Left forelimb (tissue), 1 donor: ENCODE measurements at regions not wholly inside any gene's neighbourhood (a gene's known extent, or its start where the extent isn't known, plus 50 kb on each side); places are given as distances from the start of the nearest gene placed in this dataset.

Source experiments
- DNase-seq: peaks from one replicate; pipeline ENCODE4 v3.0.0-alpha.2; 2018; ENCODE audit warnings: low spot score

- no peak for DNase-seq
Observed at GRCh38 chr6:92608751-92609150, 810.6 kb downstream of the EPHA7 start.

- no peak for DNase-seq
Observed at GRCh38 chr6:92593201-92593600, 826.2 kb downstream of the EPHA7 start.

DNA sequence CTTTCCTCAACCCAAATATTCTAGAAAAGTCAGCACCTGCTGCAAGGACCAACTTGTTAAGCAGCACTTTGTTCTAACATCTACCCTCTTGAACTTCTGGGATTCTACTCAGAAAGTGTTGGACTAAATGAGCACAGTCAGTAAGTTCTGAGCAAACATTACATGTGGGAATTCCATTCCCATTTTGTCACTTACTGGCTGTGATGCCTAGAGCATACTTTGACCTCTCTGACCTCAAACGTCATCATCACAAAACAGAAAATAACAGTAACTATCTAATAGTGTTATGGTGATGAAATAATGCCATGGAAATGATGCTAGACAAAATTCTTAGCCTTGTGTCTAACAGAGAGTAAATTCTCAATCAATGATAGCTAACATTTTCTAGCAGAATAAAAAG lies 829.4 kb downstream of the EPHA7 start:
- DNase-seq = no peak

DNA sequence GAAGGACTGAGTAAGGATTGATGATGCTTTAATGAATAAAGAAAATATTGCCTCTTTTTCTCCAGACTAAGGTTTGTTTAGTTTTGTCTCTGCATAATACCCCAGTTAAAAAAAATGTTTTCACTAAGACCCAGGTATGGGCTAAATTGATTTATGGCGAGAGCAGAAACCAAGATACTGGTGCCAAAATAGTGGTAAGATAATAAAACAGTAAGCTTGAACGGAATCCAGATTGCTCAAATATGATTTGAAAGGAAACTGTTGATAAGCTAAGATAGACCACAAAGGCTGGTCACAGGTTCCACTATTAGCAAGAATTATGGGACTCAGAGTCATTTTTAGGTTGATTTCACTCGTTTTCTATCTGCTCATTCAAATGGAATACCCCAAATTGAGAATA lies 831.2 kb downstream of the EPHA7 start:
- no peak for DNase-seq

- no peak for DNase-seq
Observed at GRCh38 chr6:92587525-92587924, 831.8 kb downstream of the EPHA7 start.

DNA sequence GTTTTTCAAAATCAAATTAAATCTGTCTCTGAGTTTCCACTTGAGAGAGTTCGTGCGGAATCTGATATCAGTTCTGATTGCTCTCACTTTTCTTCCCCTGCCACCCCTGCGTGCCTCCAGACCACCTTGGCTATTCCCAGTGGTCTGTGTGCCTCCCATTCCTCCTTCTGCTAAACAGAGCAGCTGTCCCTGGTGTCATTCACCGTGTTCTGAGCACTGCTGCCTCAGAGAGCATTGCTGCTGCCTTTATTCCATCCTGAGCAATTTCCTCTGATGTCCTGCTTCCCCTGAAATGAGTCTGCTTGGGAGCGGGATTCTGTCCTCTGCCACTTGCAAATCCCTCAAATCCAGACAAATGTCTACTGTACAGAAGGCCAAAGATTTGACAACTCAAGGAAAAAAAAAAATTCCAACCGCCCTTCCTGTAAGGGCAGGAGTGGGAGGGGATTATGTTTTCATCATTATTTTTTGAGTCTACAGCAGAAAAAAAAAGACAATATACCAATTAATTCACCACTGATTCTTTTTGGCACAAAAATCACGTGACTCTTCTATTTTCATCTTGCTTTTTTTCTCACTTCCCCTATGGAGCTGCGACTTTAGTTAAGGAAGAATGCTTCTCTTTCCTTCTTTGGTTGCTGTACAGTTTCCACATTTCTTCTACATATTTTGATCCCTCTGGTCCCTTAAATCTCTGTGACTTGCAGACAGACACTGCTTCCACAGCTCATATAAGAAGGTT lies 833.0 kb downstream of the EPHA7 start:
- no peak for DNase-seq

GRCh38 chr6:92582211-92582610 lies 837.1 kb downstream of the EPHA7 start:
- DNase-seq = no peak

DNA sequence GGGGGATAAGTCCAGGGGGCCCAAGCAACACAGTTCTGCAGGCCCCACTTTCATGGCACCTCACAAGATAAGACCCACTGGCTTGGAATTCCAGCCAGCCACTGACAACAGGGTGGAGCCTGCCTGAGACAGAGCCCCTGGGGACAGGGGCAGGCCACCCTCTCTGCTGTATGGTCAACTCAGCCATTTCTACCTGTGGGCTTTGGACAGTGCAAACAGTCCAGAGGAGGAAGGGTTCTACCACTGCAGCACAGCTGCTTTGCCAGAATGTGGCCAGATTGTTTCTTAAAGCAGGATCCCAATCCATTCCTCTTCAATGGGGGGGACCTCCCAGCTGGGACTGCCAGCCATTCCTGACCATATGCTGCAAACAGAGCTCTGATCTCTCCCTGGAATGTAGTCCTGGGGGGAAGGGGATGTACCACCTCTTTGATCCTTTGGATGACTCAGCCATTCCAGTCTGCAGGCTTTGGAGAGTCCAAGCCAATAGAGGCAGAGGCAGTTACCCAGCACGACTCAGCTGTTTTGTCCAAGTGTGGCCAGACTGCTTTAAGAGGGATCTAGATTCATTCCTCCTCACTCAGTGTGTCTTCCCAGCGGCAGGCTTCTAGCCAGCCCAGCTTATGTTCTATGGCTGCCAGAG lies 842.2 kb downstream of the EPHA7 start:
- DNase-seq = no peak

DNA sequence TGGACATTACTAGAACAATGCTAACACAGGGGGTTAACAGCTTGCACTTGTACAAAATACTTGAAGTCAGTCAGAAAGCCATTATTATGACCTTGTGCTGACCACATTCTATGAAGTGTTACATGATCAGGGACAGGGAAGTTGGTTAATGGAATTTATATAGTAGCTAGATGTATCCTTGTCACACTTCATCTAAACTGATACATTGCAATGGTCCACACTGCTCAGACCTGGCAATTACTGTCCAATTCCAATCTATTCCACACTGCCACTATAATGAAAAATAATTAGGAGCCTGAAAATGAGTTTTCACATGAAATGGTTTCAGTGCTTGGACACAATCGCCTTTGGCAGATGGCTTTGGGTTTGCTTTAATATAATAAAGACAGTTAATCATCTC lies 850.8 kb downstream of the EPHA7 start:
- DNase-seq = no peak

DNA sequence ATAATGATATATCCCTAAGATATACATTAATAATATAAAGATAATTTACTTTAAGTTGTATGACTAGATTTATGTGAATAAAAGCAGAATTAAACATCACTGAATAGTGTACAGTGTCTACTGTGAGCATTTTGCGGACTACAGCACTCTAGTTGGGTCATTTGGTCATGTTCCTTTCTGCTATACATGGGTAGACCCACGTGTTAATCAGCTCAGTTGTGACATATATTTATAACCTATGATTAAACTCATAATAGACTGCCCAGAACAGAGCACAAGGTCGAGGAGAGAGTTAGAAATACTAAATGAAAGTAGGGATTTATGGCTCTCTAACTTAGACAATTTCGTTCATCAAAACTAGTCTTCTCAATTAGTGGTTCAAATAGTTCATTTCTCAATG lies 852.7 kb downstream of the EPHA7 start:
- DNase-seq = no peak

DNA sequence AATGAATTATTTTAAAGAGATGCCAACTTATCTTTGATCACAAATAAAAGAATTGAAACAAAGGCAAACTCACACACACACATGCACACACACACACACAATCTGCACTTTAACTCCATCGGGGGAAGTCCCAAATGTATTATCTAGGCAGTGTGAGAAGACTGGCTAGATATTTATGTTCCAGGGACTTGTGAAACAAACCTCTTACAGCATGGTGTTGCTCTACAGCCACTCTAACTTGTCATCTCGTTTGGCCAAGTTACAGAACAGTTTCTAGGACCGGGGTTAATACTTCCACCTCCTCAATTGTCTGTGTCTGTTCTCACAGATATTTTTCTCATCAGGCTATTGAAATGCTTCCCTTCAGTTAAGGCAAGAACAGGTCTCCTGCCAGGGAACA lies 855.0 kb downstream of the EPHA7 start:
- no peak for DNase-seq

DNA sequence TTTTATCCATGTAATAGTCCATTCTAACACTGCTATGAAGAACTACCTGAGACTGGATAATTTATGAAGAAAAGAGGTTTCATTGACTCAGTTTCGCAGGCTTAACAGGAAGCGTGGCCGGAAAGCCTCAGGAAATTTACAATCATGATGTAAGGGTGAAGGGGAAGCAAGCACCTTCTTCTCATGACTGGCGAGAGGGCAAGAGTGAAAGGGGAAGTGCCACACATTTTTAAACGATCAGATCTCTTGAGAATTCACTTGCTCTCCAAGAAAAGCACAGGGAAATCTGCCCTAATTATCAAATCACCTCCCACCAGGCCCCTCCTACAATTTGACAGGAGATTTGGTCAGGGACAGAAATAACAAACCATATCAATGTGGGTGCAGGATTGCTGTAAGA lies 859.7 kb downstream of the EPHA7 start:
- DNase-seq = no peak

GRCh38 chr6:92559003-92559402 lies 860.4 kb downstream of the EPHA7 start:
- DNase-seq = no peak

GRCh38 chr6:92550501-92550900 lies 868.9 kb downstream of the EPHA7 start:
- DNase-seq = no peak

DNA sequence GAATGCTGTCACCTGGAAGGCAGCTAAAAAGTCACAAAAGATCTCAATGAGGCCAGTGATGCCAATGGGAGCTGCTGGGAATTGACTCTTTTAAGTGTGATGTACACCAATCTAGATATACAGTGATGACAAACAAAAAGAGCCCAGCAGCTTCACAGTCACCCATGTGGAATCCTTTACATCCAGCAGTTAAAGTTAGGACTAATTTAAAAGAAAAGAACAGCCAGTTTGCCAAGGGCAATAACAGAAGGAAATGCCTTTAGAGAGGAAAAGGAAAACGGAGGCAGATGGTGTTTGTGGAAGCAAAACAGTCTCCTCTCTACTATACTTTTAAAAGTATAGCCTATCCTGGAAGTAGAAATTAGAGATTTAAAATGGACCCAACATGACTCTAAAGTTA lies 873.5 kb downstream of the EPHA7 start:
- no peak for DNase-seq

DNA sequence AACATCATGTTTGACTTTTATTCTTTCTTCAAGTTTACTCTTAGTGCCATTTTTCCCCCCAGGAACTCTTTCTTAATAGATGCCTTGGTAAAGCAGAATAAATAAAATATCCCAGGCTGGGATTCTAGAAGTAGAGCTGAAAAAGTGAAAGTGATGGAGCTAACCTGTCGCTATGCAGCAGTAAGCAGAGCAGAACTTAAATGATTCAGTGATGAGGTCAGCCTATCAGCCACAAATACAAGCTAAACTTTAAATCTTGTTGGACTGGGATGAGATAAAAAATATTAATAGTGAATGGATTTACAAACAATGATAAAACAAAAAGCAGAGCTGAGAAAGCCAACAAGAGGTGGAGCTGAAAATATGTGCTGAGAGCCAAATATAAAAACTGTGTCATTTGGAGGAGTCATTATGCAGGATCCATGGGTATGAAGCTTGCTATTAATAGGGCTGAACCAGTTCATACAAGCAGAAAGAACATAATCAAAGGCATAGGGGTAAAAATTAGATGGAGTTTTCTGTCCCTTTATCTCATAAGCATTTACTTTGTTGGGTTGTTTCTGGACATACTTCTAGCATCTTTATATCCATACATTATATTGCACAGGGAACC lies 877.8 kb downstream of the EPHA7 start:
- no peak for DNase-seq

- no peak for DNase-seq
Observed at GRCh38 chr6:92538926-92539325, 880.4 kb downstream of the EPHA7 start.

DNA sequence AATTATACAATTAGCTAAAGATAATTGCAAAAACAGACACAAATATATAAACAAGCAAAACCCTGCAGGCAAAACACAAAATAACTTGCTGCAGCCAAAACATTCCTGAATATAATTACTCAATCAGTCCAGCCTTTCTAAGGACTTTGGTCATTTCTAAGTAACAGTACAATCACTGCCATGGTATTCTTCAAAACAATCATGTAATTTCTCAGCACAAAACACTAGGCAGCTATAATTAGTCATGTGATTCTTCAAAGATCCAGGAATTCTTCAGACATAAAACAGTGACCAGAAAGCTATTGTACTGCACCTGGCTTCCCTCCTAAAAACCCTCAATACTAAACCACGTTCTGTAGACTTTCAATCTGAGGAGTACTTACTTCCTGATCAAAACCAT lies 881.1 kb downstream of the EPHA7 start:
- no peak for DNase-seq

GRCh38 chr6:92534109-92534508 lies 885.2 kb downstream of the EPHA7 start:
- DNase-seq = no peak

DNA sequence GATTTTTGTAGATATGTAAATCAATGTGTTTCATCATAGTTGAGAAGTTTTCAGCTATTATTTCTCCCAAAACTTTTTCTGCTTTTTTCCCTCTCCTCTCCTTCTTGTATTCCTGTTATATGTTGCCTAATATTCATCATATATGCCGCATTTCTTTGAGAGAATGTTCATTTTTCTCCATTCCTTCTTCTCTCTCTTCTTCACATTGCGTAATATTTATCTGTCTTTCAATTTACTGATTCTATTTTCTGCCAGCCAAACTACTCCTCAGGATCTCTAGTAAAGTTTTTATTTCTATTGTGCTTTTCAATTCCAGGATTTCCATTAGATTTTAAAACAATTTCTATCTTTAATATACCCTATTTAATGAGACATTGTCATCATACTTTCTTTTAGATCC lies 896.8 kb downstream of the EPHA7 start:
- no peak for DNase-seq

DNA sequence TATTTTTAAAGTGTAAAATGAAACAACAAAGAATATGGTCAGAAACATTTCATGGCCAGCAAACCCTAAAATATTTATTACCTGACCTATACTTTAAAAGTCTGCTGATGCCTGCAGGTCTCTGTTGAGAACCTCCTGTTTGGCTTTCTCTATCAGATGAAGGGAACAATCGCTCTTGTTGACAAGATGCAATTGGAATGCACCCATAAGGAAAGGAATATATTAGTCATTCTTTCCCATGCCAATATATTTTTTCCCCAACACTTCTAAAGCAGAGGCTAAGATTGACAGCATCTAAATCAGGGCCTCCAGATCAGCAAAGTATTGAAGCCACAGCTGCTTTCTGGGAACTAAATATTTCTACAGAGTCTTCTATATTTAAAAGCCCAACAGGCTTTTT lies 897.8 kb downstream of the EPHA7 start:
- no peak for DNase-seq

DNA sequence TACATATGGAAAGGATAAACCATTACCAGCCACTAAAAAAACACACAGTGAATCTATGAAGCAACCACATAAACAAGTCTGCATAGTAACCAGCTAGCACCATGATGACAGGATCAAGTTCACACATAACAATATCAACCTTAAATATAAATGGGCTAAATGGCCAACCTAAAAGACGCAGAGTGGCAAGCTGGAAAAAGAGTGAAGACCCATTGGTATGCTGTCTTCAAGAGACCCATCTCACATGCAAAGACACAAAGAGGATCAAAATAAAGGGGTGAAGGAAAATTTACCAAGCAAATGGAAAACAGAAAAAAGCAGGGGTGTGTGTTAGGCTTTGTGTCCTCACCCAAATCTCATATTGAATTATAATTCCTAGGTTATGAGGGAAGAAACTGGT lies 909.2 kb downstream of the EPHA7 start:
- no peak for DNase-seq

GRCh38 chr6:92507552-92507951 lies 911.8 kb downstream of the EPHA7 start:
- no peak for DNase-seq

DNA sequence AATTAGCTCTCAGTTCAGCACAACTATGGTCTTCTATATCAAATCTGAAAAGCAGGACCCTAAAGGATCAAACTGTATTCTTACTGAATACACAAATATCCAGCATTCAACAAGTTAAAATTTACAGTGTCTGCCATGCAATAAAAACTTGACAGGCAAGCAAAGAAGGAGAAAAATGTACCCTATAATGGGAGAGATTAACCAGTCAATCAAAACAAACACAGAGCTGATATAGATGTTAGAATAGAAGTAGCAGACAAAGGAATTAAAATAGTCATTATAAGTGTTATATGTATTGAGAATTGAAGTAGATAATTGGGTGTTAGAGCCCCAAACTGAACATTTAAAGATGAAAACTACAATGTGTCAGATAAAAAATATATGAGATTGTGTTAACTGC lies 914.9 kb downstream of the EPHA7 start:
- no peak for DNase-seq
